ENCODE measurements at regions not wholly inside any gene's neighbourhood (a gene's known extent, or its start where the extent isn't known, plus 50 kb on each side); places are given as distances from the start of the nearest gene placed in this dataset.
"Not testable (repeated sequence)": the region's sequence is repeated elsewhere in the genome, so short reads cannot be mapped to it uniquely, and the experiment has no call there.

GRCh38 chr2:167785606-167786216, 461.7 kb downstream of the STK39 start:
- H3K4me3 ChIP-seq (ENCODE audit: low read depth, low read length): no peak overlapping the region
- H3K27me3 ChIP-seq (replicated peaks): no peaks in the 10 kb centered on the region
- in situ Hi-C loops (cut with HindIII; ENCODE audit: low pct_ligation_motif_present, low sequenced_read_pairs): no loop called here
- H3K36me3 ChIP-seq (replicated peaks): no peaks in the 10 kb centered on the region
- DNase-seq: no peak
- no peak overlapping the region for H3K27ac ChIP-seq
- no peak for TF ChIP-seq CTCF (IDR thresholded peaks at IDR 0.05; ENCODE audit: low read depth, low read length, missing control alignments)

- no peaks in the 10 kb centered on the region for H3K36me3 ChIP-seq (replicated peaks)
- no peak overlapping the region for H3K4me3 ChIP-seq (ENCODE audit: low read depth, low read length)
- in situ Hi-C loops (cut with HindIII; ENCODE audit: low pct_ligation_motif_present, low sequenced_read_pairs): no loop called here
- DNase-seq: peak; percentile 2
- H3K27me3 ChIP-seq (replicated peaks): no peaks in the 10 kb centered on the region
- no peak overlapping the region for H3K27ac ChIP-seq
- TF ChIP-seq CTCF (IDR thresholded peaks at IDR 0.05; ENCODE audit: low read depth, low read length, missing control alignments): no peak
Observed at GRCh38 chr2:167784084-167784425, 463.3 kb downstream of the STK39 start.

- Histone ChIP-seq H3K27me3 (replicated peaks) (no peaks in the 10 kb centered on the region), H3K36me3 (replicated peaks) (no peaks in the 10 kb centered on the region), H3K27ac (no peak overlapping the region), H3K4me3 (ENCODE audit: low read depth, low read length) (no peak overlapping the region)
- in situ Hi-C loops (cut with HindIII; ENCODE audit: low pct_ligation_motif_present, low sequenced_read_pairs): no loop called here
- no peak for TF ChIP-seq CTCF (IDR thresholded peaks at IDR 0.05; ENCODE audit: low read depth, low read length, missing control alignments)
- DNase-seq: peak; percentile 12
Observed at GRCh38 chr2:167783261-167784083, 463.9 kb downstream of the STK39 start.

- H3K36me3 ChIP-seq (replicated peaks); H3K27me3 ChIP-seq (replicated peaks); DNase-seq; in situ Hi-C loops (cut with HindIII; ENCODE audit: low pct_ligation_motif_present, low sequenced_read_pairs); H3K27ac ChIP-seq; H3K4me3 ChIP-seq (ENCODE audit: low read depth, low read length): not testable (repeated sequence)
Observed at GRCh38 chr2:167781629-167782028, 465.8 kb downstream of the STK39 start.

- TF ChIP-seq CTCF (IDR thresholded peaks at IDR 0.05; ENCODE audit: low read depth, low read length, missing control alignments): no peak
- H3K27ac ChIP-seq: no peak overlapping the region
- H3K36me3 ChIP-seq (replicated peaks): no peaks in the 10 kb centered on the region
- DNase-seq: no peak
- H3K4me3 ChIP-seq (ENCODE audit: low read depth, low read length): no peak overlapping the region
- no peaks in the 10 kb centered on the region for H3K27me3 ChIP-seq (replicated peaks)
- in situ Hi-C loops (cut with HindIII; ENCODE audit: low pct_ligation_motif_present, low sequenced_read_pairs): no loop called here
Observed at GRCh38 chr2:167776359-167776758, 471.0 kb downstream of the STK39 start.

GRCh38 chr2:167771628-167772027, 475.8 kb downstream of the STK39 start:
- no peak for TF ChIP-seq CTCF (IDR thresholded peaks at IDR 0.05; ENCODE audit: low read depth, low read length, missing control alignments)
- no peak for DNase-seq
- in situ Hi-C loops (cut with HindIII; ENCODE audit: low pct_ligation_motif_present, low sequenced_read_pairs): no loop called here
- H3K27ac ChIP-seq: no peak overlapping the region
- H3K4me3 ChIP-seq (ENCODE audit: low read depth, low read length): no peak overlapping the region
- no peaks in the 10 kb centered on the region for H3K36me3 ChIP-seq (replicated peaks)
- H3K27me3 ChIP-seq (replicated peaks): no peaks in the 10 kb centered on the region
